SK-N-SH treated with all-trans-retinoic acid at 6 μM for 48 hours (cell line): ENCODE measurements at regions not wholly inside any gene's neighbourhood (a gene's known extent, or its start where the extent isn't known, plus 50 kb on each side); places are given as distances from the start of the nearest gene placed in this dataset.

Source experiments
- ARNTL ChIP-seq: fragments of 450-650 bp; formaldehyde crosslinking; IDR thresholded peaks from 2 replicates; pipeline ENCODE4 v1.5.0; 2020; ENCODE audit warnings: low read depth, mild to moderate bottlenecking, moderate library complexity, borderline replicate concordance
- BACH2 ChIP-seq: fragments of 250-450 bp; sonication (Bioruptor Pico); IDR thresholded peaks from 2 replicates; pipeline ENCODE4 v1.9.0; 2021; ENCODE audit warnings: mild to moderate bottlenecking, borderline replicate concordance
- CSDC2 ChIP-seq: fragments of 250-450 bp; sonication (Bioruptor Pico); IDR thresholded peaks from 2 replicates; pipeline ENCODE4 v1.5.0; 2020; ENCODE audit warnings: mild to moderate bottlenecking, moderate library complexity
- PATZ1 ChIP-seq: fragments of 250-450 bp; sonication (Bioruptor Pico); IDR thresholded peaks from 2 replicates; pipeline ENCODE4 v1.8.0; 2020; ENCODE audit warnings: mild to moderate bottlenecking, moderate library complexity, borderline replicate concordance
- POU6F1 ChIP-seq: fragments of 250-450 bp; sonication (Bioruptor Pico); IDR thresholded peaks from 2 replicates; pipeline ENCODE4 v1.8.0; 2021; ENCODE audit warnings: low read depth, mild to moderate bottlenecking, moderate library complexity, borderline replicate concordance
- RARB ChIP-seq: fragments of 250-450 bp; sonication (Bioruptor Pico); IDR thresholded peaks from 2 replicates; pipeline ENCODE4 v1.8.0; 2021; ENCODE audit warnings: mild to moderate bottlenecking, moderate library complexity
- TCF4 ChIP-seq: fragments of 250-450 bp; sonication (Bioruptor Pico); IDR thresholded peaks from 2 replicates; pipeline ENCODE4 v1.8.0; 2021; ENCODE audit warnings: mild to moderate bottlenecking, moderate library complexity, borderline replicate concordance
- ZFP3 ChIP-seq: fragments of 250-450 bp; sonication (Bioruptor Pico); IDR thresholded peaks from 2 replicates; pipeline ENCODE4 v1.5.0; 2020; ENCODE audit warnings: mild to moderate bottlenecking, moderate library complexity

- no peak for TF ChIP-seq TCF4 (CRISPR knock-in tag)
- no peak for TF ChIP-seq CSDC2 (CRISPR knock-in tag)
- no peak for TF ChIP-seq ZFP3 (CRISPR knock-in tag)
- TF ChIP-seq BACH2 (CRISPR knock-in tag): no peak
- TF ChIP-seq POU6F1 (CRISPR knock-in tag): no peak
- no peak for TF ChIP-seq ARNTL
- no peak for TF ChIP-seq PATZ1 (CRISPR knock-in tag)
- TF ChIP-seq RARB (CRISPR knock-in tag): no peak
These were observed 520.6 kb downstream of the HDGFL1 start for GRCh38 chr6:23089981-23090380.
